Testis (tissue), 2 donors: ENCODE measurements at regions not wholly inside any gene's neighbourhood (a gene's known extent, or its start where the extent isn't known, plus 50 kb on each side); places are given as distances from the start of the nearest gene placed in this dataset.

ENCODE experiments used
- DNase-seq: peaks from one replicate; pipeline ENCODE4 v3.0.0-alpha.2; 2019
- H3K27ac ChIP-seq, 2 donors: fragments of 200-600 bp; sonication (generic); one replicate each; pipeline ENCODE4 v1.5.1; 2019
- H3K27me3 ChIP-seq: fragments of 200-600 bp; sonication (generic); one replicate; pipeline ENCODE4 v1.5.1; 2019
- H3K36me3 ChIP-seq: fragments of 200-600 bp; sonication (generic); one replicate; pipeline ENCODE4 v1.5.1; 2017; ENCODE audit warnings: low read depth; ENCODE audit errors: missing control alignments
- H3K4me1 ChIP-seq: fragments of 200-600 bp; sonication (generic); one replicate; pipeline ENCODE4 v1.5.1; 2019
- H3K4me3 ChIP-seq, 2 donors: fragments of 200-600 bp; sonication (generic); one replicate each; pipeline ENCODE4 v1.5.1; 2017 to 2019
- H3K9me3 ChIP-seq: fragments of 200-600 bp; sonication (generic); one replicate; pipeline ENCODE4 v1.5.1; 2017
- POLR2A ChIP-seq: fragments of 450-650 bp; IDR thresholded peaks from one replicate; pipeline ENCODE4 v1.6.1; 2017; ENCODE audit warnings: antibody characterized with exemption, mild to moderate bottlenecking, moderate library complexity
- WGBS, 2 donors: methylation state at CpG; one replicate each; pipeline ENCODE4 v1.1.5; 2018; 5-methylcytosine and 5-hydroxymethylcytosine counted together
- intact Hi-C: fragments of 100-400 bp; cut with DNase I; formaldehyde crosslinking; loops from one replicate; pipeline ENCODE4 v1.15.1; 2023; ENCODE audit warnings: low total_unique reads
- TF ChIP-seq, protein P1 (sequence below), 3 experiments: fragments of 450-650 bp in 2 of 3; fragments of 200-600 bp in 1 of 3; sonication (generic) in 1 of 3; IDR thresholded peaks; one replicate each; pipeline ENCODE4 v1.5.1; 2016 to 2019; ENCODE audit warnings: antibody characterized with exemption in 3 of 3, mild to moderate bottlenecking in 2 of 3, moderate library complexity in 1 of 3

- no peak for DNase-seq
- no peak overlapping the region for H3K27ac ChIP-seq
- no peaks in the 10 kb centered on the region for H3K36me3 ChIP-seq
- H3K27me3 ChIP-seq: no peaks in the 10 kb centered on the region
- no peaks in the 10 kb centered on the region for H3K9me3 ChIP-seq
- TF ChIP-seq, protein P1, sequence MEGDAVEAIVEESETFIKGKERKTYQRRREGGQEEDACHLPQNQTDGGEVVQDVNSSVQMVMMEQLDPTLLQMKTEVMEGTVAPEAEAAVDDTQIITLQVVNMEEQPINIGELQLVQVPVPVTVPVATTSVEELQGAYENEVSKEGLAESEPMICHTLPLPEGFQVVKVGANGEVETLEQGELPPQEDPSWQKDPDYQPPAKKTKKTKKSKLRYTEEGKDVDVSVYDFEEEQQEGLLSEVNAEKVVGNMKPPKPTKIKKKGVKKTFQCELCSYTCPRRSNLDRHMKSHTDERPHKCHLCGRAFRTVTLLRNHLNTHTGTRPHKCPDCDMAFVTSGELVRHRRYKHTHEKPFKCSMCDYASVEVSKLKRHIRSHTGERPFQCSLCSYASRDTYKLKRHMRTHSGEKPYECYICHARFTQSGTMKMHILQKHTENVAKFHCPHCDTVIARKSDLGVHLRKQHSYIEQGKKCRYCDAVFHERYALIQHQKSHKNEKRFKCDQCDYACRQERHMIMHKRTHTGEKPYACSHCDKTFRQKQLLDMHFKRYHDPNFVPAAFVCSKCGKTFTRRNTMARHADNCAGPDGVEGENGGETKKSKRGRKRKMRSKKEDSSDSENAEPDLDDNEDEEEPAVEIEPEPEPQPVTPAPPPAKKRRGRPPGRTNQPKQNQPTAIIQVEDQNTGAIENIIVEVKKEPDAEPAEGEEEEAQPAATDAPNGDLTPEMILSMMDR (IDR thresholded peaks at IDR 0.05): no peak
- no peak for TF ChIP-seq POLR2A
- H3K4me3 ChIP-seq: no peak overlapping the region
- H3K4me1 ChIP-seq: no peaks in the 10 kb centered on the region
- intact Hi-C loops: no loop called here
Observed at GRCh38 chr13:62696490-62696889, 1280.8 kb upstream of the PCDH20 start.

DNA sequence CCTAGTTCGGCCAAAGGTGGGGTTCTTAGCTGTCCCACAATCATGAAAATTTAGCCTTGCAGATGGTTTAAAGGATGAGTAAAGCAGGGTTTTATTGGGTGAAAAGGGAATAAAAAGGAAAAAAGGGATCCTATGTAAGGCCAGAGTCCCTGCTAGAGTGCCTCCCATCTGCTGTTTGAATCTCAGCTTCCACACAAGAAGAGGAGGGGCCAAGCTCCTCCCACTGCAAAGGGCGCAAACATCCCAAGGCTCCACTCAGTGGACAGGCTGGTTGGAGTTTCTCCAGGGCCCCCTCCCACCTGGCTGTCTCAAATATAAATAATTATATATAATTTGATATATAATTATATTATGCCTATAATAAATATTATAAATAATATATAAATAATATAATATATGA, 1272.1 kb upstream of the PCDH20 start:
- no peaks in the 10 kb centered on the region for H3K36me3 ChIP-seq
- H3K4me3 ChIP-seq: no peak overlapping the region
- WGBS, 2 donors: 90 to 92% methylated on average over 2 of the region's 2 CpGs
- TF ChIP-seq, protein P1 (IDR thresholded peaks at IDR 0.05): no peak
- TF ChIP-seq POLR2A: no peak
- no peaks in the 10 kb centered on the region for H3K4me1 ChIP-seq
- intact Hi-C loops: no loop called here
- no peak overlapping the region for H3K27ac ChIP-seq
- H3K27me3 ChIP-seq: no peaks in the 10 kb centered on the region
- DNase-seq: no peak
- H3K9me3 ChIP-seq: no peaks in the 10 kb centered on the region

DNA sequence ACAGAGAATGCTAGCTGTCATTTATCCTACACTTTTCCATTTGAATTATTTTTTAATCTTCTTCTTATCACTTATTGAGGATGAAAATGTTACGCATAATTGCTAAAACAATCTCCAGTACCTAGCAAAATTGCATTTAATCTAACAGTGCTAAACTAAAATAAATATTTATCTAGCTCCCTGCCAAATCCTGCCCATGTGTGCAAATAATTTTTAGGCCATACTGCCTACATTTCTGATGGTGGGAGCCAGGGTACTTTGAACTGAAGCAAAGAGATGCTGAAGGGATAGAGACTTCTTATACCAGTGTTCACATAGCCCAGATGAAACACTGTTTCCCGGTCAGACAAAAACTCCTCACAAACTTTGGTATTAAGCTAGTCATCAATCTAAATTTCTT, 1268.7 kb upstream of the PCDH20 start:
- Histone ChIP-seq H3K9me3 (no peaks in the 10 kb centered on the region), H3K36me3 (no peaks in the 10 kb centered on the region), H3K27me3 (no peaks in the 10 kb centered on the region), H3K4me1 (no peaks in the 10 kb centered on the region), H3K4me3 (no peak overlapping the region), H3K27ac (no peak overlapping the region)
- no peak for DNase-seq
- no peak for TF ChIP-seq POLR2A
- TF ChIP-seq, protein P1 (IDR thresholded peaks at IDR 0.05): no peak
- intact Hi-C loops: no loop called here
- 72 to 75% methylated on average over 2 of the region's 2 CpGs for WGBS, 2 donors

DNA sequence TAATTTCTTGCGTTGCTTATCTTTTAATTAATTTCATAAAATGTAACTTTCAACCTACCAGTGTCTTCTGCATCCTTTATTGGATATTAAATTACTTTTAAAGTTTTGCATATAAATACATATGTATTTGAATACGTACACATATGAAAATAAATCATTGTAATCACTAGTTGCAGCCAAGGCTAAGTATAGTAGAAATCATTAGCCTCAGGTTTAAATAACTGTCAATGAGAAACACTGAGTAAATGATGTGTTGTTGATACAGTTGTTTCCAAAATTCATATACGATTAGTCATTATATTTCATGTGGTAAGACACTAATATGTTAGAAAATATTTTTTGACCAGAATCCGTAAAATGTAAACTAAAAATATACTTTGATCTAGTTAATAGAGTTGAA, 1267.1 kb upstream of the PCDH20 start:
- H3K27me3 ChIP-seq: no peaks in the 10 kb centered on the region
- no peaks in the 10 kb centered on the region for H3K4me1 ChIP-seq
- H3K27ac ChIP-seq: no peak overlapping the region
- no peaks in the 10 kb centered on the region for H3K36me3 ChIP-seq
- no peak overlapping the region for H3K4me3 ChIP-seq
- H3K9me3 ChIP-seq: no peaks in the 10 kb centered on the region
- no peak for DNase-seq
- TF ChIP-seq, protein P1 (IDR thresholded peaks at IDR 0.05): no peak
- TF ChIP-seq POLR2A: no peak
- 80 to 88% methylated on average over 4 of the region's 4 CpGs for WGBS, 2 donors
- intact Hi-C loops: no loop called here

GRCh38 chr13:62678039-62678438, 1262.4 kb upstream of the PCDH20 start:
- H3K36me3 ChIP-seq: no peaks in the 10 kb centered on the region
- intact Hi-C loops: no loop called here
- H3K9me3 ChIP-seq: no peaks in the 10 kb centered on the region
- 43 to 52% methylated on average over 4 of the region's 4 CpGs for WGBS, 2 donors
- H3K27me3 ChIP-seq: no peaks in the 10 kb centered on the region
- TF ChIP-seq, protein P1 (IDR thresholded peaks at IDR 0.05): no peak
- TF ChIP-seq POLR2A: no peak
- H3K27ac ChIP-seq: no peak overlapping the region
- no peak for DNase-seq
- H3K4me1 ChIP-seq: no peaks in the 10 kb centered on the region
- no peak overlapping the region for H3K4me3 ChIP-seq
